ENCODE measurements at regions not wholly inside any gene's neighbourhood (a gene's known extent, or its start where the extent isn't known, plus 50 kb on each side); places are given as distances from the start of the nearest gene placed in this dataset.
"Not testable (repeated sequence)": the region's sequence is repeated elsewhere in the genome, so short reads cannot be mapped to it uniquely, and the experiment has no call there.

GRCh38 chrX:87403551-87403950 lies 114.1 kb upstream of the KLHL4 start:
- H3K27ac Mint-ChIP-seq = no peak overlapping the region
- no peak overlapping the region for H3K4me3 Mint-ChIP-seq
- no peak for TF ChIP-seq CTCF (IDR thresholded peaks at IDR 0.05)
- no peaks in the 10 kb centered on the region for H3K36me3 Mint-ChIP-seq (ENCODE audit: low read depth)
- DNase-seq = no peak
- peaks cover 10% of the 10 kb centered on the region; the same call in 1 of the 2 replicates for H3K9me3 Mint-ChIP-seq
- H3K27me3 Mint-ChIP-seq (ENCODE audit: insufficient read depth) = no peaks in the 10 kb centered on the region
- H3K4me1 Mint-ChIP-seq (ENCODE audit: low read depth) = no peaks in the 10 kb centered on the region

GRCh38 chrX:87409113-87409841 lies 108.3 kb upstream of the KLHL4 start:
- DNase-seq = no peak
- Mint-ChIP-seq H3K36me3 (ENCODE audit: low read depth) (no peaks in the 10 kb centered on the region), H3K4me3 (no peak overlapping the region), H3K4me1 (ENCODE audit: low read depth) (no peaks in the 10 kb centered on the region), H3K9me3 (peaks cover 13% of the 10 kb centered on the region; the same call in 1 of the 2 replicates), H3K27ac (no peak overlapping the region), H3K27me3 (ENCODE audit: insufficient read depth) (no peaks in the 10 kb centered on the region)
- TF ChIP-seq CTCF (IDR thresholded peaks at IDR 0.05) = no peak

- H3K4me3 Mint-ChIP-seq = no peak overlapping the region
- peaks cover 7% of the 10 kb centered on the region; the same call in 1 of the 2 replicates for H3K9me3 Mint-ChIP-seq
- H3K27ac Mint-ChIP-seq = no peak overlapping the region
- no peaks in the 10 kb centered on the region for H3K4me1 Mint-ChIP-seq (ENCODE audit: low read depth)
- H3K36me3 Mint-ChIP-seq (ENCODE audit: low read depth) = no peaks in the 10 kb centered on the region
- TF ChIP-seq CTCF (IDR thresholded peaks at IDR 0.05) = no peak
- H3K27me3 Mint-ChIP-seq (ENCODE audit: insufficient read depth) = no peaks in the 10 kb centered on the region
- no peak for DNase-seq
These were observed 92.0 kb upstream of the KLHL4 start for GRCh38 chrX:87425618-87426017.

GRCh38 chrX:87434618-87435017 lies 83.0 kb upstream of the KLHL4 start:
- no peak for DNase-seq
- no peaks in the 10 kb centered on the region for H3K4me1 Mint-ChIP-seq (ENCODE audit: low read depth)
- H3K27me3 Mint-ChIP-seq (ENCODE audit: insufficient read depth) = no peaks in the 10 kb centered on the region
- H3K9me3 Mint-ChIP-seq = no peaks in the 10 kb centered on the region
- TF ChIP-seq CTCF (IDR thresholded peaks at IDR 0.05) = no peak
- H3K4me3 Mint-ChIP-seq = no peak overlapping the region
- no peaks in the 10 kb centered on the region for H3K36me3 Mint-ChIP-seq (ENCODE audit: low read depth)
- no peak overlapping the region for H3K27ac Mint-ChIP-seq

- not testable (repeated sequence) for H3K36me3 Mint-ChIP-seq (ENCODE audit: low read depth)
These were observed 69.0 kb upstream of the KLHL4 start for GRCh38 chrX:87448613-87449012.

GRCh38 chrX:87465757-87466156 lies 51.8 kb upstream of the KLHL4 start:
- not testable (repeated sequence) for H3K9me3 Mint-ChIP-seq; H3K27me3 Mint-ChIP-seq (ENCODE audit: insufficient read depth); H3K36me3 Mint-ChIP-seq (ENCODE audit: low read depth); H3K27ac Mint-ChIP-seq; H3K4me1 Mint-ChIP-seq (ENCODE audit: low read depth); DNase-seq; H3K4me3 Mint-ChIP-seq

More at GRCh38 chrX:87448613-87449012, 69.0 kb upstream of the KLHL4 start:
- H3K27ac Mint-ChIP-seq; H3K4me3 Mint-ChIP-seq; H3K4me1 Mint-ChIP-seq (ENCODE audit: low read depth); H3K27me3 Mint-ChIP-seq (ENCODE audit: insufficient read depth); DNase-seq; H3K9me3 Mint-ChIP-seq: not testable (repeated sequence)

Data from HFFc6 (cell line).